HUES64 (cell line): ENCODE measurements at regions not wholly inside any gene's neighbourhood (a gene's known extent, or its start where the extent isn't known, plus 50 kb on each side); places are given as distances from the start of the nearest gene placed in this dataset.

Experiments used
- H3K27ac ChIP-seq: 2 replicates; pipeline ENCODE4 v1.7.0; 2013; ENCODE audit warnings: low read depth, low read length, inconsistent platforms
- H3K27me3 ChIP-seq: 2 replicates; pipeline ENCODE4 v1.6.1; 2013; ENCODE audit warnings: mild to moderate bottlenecking, low read length; ENCODE audit not compliant: insufficient read depth
- H3K36me3 ChIP-seq: 2 replicates; pipeline ENCODE4 v1.6.1; 2013; ENCODE audit warnings: mild to moderate bottlenecking, low read length; ENCODE audit not compliant: insufficient read depth
- H3K4me1 ChIP-seq: 2 replicates; pipeline ENCODE4 v1.6.1; 2013; ENCODE audit warnings: mild to moderate bottlenecking, low read length, moderate library complexity; ENCODE audit not compliant: insufficient read depth
- H3K4me3 ChIP-seq: 2 replicates; pipeline ENCODE4 v1.5.1; 2013; ENCODE audit warnings: mild to moderate bottlenecking, low read length, moderate library complexity
- H3K9ac ChIP-seq: 2 replicates; pipeline ENCODE4 v1.6.1; 2013; ENCODE audit warnings: mild to moderate bottlenecking, low read depth, low read length
- H3K9me3 ChIP-seq: 2 replicates; pipeline ENCODE4 v1.6.1; 2013; ENCODE audit warnings: low read depth, low read length; ENCODE audit not compliant: insufficient read depth
- WGBS: fragments of 150-250, 120-280 bp; methylation state at CpG from one replicate; pipeline ENCODE4 v1.1.7; 2013; ENCODE audit warnings: missing lambda C conversion rate; 5-methylcytosine and 5-hydroxymethylcytosine counted together

DNA sequence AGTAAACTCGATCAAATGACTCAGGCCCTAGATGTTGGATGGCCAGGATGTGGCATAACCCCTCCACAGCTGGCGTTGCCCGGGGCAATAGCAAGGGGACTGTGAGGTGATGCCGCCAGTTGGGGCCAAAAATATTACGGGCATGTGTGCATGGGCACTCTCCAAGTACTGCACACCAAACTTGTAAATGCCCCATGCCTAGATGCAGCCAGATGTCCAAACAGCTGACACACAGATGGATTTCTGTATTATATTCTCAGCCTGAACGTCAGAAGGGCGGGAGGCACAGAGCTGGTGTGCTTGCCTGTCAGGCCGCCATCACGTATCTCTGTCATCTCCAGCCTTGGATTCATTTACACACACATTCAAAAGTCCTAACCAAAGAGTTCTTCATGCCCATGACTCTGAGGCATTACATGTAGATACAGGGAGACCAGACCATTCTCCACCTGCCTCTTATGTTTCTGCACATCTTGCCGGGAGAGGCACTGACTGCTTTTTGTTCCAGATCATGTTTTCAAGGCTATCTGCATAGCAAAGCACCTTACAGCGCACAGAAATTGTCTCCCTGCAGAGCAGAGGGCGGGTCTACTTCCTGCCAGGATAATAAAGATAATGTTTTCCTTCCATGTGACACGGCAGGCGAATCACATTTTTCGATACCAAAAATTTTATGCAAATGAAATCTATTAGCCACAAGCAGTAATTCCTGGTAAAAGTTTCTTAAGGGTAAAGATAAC is 200.9 kb upstream of the ADAMTS16 start:
- 92% methylated on average over 14 of the region's 15 CpGs for WGBS
- Histone ChIP-seq H3K4me1 (peaks cover 6% of the 10 kb centered on the region; the same call in 1 of the 2 replicates), H3K27me3 (no peaks in the 10 kb centered on the region), H3K9ac (no peak overlapping the region), H3K9me3 (no peaks in the 10 kb centered on the region), H3K27ac (no peak overlapping the region), H3K4me3 (no peak overlapping the region), H3K36me3 (no peaks in the 10 kb centered on the region)

DNA sequence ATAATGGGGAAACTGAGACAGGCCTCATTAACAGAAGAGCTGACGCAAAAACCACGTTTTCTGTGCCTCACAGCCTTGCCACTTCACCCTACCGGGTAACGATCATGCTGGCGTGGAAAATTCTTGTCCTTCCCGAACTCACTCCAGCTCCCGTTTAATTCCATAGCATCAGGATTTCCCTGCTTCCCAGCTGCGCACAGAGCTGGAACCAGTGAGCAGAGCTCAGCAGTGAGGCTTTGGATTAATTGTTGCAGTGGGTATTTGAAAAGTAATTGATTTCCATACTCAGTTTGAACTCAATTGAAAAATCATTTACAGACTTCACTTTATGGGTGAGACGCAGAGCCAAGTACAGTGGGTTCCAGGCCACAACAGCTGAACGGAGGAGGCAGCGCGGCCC is 199.0 kb upstream of the ADAMTS16 start:
- Histone ChIP-seq H3K27me3 (no peaks in the 10 kb centered on the region), H3K9ac (no peak overlapping the region)
- 84% methylated on average over 9 of the region's 12 CpGs for WGBS

DNA sequence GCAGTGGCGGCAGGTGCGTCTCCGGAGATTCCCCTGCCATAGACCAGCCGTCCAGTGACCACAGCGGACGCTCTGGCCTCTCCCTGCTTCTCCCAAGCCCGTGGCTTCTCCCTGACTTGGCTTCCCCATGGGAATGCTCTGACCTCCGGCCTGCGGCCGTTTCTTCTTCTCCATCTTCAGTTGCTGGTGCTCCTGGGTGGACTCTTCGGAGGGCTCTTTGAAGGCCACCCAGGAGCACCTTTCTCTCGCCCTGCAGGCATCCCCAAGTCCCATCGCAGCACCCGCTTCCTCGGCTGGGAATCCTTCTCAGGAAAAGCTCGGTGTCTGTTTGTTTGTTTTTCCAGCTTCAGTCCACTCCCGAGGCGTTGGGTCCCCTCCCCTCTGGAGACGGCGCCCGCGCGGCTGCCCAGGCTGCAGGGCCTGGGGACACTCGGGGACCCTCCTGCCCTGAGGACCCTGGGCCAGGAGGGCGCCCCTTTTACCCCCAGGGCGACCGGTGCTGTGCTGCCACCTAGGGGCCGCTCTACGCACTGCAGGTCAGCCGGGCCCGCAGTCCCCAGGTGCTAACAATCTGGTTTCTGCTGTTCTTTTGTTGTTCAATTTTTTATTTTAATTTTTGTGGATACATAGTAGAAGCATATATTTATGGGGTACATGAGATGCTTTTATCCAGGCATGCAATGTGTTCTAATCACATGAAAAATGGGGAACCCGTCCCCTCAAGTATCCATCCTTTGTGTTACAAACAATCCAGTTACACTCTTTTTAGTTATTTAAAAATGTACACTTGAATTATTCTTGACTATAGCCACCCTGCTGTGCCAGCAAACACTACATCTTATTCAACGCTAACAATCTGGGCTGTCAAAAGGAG is 197.9 kb upstream of the ADAMTS16 start:
- H3K4me1 ChIP-seq = peaks cover 6% of the 10 kb centered on the region; the same call in 1 of the 2 replicates
- WGBS = 60% methylated on average over 33 of the region's 33 CpGs
- H3K4me3 ChIP-seq = no peak overlapping the region
- H3K27ac ChIP-seq = no peak overlapping the region
- H3K9me3 ChIP-seq = no peaks in the 10 kb centered on the region
- no peak overlapping the region for H3K9ac ChIP-seq
- H3K36me3 ChIP-seq = no peaks in the 10 kb centered on the region
- H3K27me3 ChIP-seq = no peaks in the 10 kb centered on the region

More for the DNA sequence above, 199.0 kb upstream of the ADAMTS16 start:
- no peak overlapping the region for H3K4me3 ChIP-seq
- H3K4me1 ChIP-seq = peaks cover 6% of the 10 kb centered on the region; the same call in 1 of the 2 replicates
- H3K9me3 ChIP-seq = no peaks in the 10 kb centered on the region
- H3K36me3 ChIP-seq = no peaks in the 10 kb centered on the region
- no peak overlapping the region for H3K27ac ChIP-seq

DNA sequence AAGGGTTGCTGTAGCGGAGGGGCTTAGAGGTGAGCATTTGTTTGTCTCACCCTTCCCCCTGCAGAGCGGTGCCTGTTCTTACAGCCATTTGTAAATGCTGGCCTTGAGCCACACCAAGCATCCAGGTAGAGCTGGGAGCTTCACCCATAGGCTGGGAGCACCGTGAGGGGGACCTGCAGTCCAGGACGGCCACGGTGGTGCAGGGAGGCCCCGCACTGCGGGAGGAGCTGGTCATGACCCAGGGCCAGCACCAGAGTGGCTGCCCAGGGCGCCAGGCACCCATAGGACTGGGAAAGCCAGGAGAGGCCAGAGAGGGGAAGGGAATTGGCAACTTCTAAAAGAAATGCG is 197.3 kb upstream of the ADAMTS16 start:
- Histone ChIP-seq H3K9ac (no peak overlapping the region), H3K4me3 (no peak overlapping the region), H3K27ac (no peak overlapping the region), H3K36me3 (no peaks in the 10 kb centered on the region), H3K4me1 (peaks cover 6% of the 10 kb centered on the region; the same call in 1 of the 2 replicates), H3K27me3 (no peaks in the 10 kb centered on the region), H3K9me3 (no peaks in the 10 kb centered on the region)
- 87% methylated on average over 9 of the region's 9 CpGs for WGBS

DNA sequence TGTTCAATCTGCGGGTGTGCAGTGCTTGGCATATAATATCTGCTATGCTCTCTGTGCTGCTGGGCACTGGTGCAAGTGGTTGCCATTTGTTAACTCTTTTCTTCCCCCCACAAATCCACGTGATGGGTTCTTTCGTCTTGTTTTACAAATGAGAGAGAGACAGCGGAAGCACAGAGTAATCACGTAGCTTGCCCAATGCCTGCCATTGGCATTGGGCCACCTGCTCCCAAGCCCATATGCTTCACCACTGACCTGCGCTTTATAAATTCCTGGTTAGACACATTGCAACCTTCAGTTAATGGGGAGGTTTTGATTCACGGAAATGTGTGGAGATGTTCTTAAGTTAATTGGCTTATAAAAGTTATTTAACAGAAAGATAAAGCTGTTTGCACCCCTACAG is 194.8 kb upstream of the ADAMTS16 start:
- Histone ChIP-seq H3K27me3 (no peaks in the 10 kb centered on the region), H3K4me3 (no peak overlapping the region), H3K9ac (no peak overlapping the region), H3K27ac (no peak overlapping the region), H3K9me3 (no peaks in the 10 kb centered on the region), H3K36me3 (no peaks in the 10 kb centered on the region), H3K4me1 (peaks cover 6% of the 10 kb centered on the region; the same call in 1 of the 2 replicates)
- WGBS = 93% methylated on average over 7 of the region's 7 CpGs

DNA sequence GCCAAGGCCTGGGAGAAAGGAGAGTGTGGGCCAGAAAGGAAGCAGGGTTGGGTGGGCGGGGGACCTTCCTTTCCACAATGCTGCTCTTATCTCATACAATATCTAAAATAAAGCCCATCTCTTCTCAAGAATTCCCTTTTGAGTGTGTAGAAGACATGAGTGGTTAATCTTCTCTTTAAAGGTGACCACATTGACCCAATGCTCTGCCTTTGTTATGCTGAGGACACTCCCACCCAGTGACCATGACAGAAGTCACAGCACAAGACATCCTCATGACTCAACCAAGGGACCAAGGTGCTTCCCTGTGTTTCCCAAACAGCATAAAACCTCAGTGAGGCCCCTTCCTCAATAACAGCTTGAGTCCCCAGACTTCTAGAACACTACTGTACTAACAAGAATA is 193.0 kb upstream of the ADAMTS16 start:
- Histone ChIP-seq H3K4me1 (peaks cover 6% of the 10 kb centered on the region; the same call in 1 of the 2 replicates), H3K9me3 (no peaks in the 10 kb centered on the region), H3K9ac (no peak overlapping the region), H3K4me3 (no peak overlapping the region), H3K27me3 (no peaks in the 10 kb centered on the region), H3K27ac (no peak overlapping the region), H3K36me3 (no peaks in the 10 kb centered on the region)
- WGBS = no CpG with 5 or more reads among the region's 1 CpG

DNA sequence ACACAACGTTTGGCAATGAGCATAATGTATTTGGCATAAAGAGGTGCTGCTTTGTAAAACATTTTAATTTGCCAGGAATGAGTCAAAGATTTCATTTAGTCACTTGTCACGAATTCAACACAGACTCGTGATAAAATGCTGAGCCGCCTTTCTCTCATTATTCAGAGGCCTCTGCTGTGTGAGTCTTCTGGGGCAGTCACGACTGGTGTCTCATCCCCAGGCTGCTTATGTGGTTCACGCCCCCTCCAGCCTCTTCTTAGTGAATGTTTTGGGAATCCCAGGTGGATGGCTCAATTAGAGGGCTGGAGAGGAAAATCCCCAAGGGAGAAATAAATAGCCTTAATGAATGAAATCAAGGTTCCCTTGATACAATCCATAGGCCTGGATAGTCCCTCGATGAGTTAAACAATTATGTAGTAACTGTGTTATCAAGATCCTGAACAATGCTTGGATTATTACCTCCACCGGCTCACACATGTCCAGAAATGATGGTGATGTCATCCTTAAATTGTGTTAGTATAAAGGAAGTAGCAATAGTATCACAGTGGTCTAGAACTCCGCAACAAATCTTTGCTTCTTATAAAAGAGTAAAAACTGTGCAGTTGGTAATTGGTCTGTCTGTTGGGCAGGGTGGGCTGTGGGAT is 192.1 kb upstream of the ADAMTS16 start:
- no peaks in the 10 kb centered on the region for H3K36me3 ChIP-seq
- H3K9me3 ChIP-seq = no peaks in the 10 kb centered on the region
- H3K27ac ChIP-seq = no peak overlapping the region
- H3K9ac ChIP-seq = no peak overlapping the region
- H3K27me3 ChIP-seq = no peaks in the 10 kb centered on the region
- no peaks in the 10 kb centered on the region for H3K4me1 ChIP-seq
- 94% methylated on average over 9 of the region's 9 CpGs for WGBS
- H3K4me3 ChIP-seq = no peak overlapping the region

DNA sequence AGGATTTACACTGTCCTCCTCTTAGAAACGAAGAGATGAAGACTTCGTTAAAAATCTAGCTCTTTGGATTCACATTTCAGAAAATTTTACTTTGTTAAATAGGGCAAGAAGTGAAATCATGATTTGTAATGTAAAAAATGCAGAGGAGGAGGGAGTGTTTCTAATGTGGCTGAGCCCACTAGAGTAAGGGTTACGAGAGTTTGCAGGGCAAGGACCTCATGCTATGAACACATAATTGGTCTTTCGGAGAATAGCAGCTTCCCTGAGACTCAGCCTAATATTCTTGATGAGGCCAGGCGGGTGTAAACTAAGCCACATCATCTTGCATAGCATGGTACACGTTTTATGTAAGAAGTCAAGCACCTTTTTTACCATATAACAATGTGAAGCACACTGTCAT is 191.0 kb upstream of the ADAMTS16 start:
- no peaks in the 10 kb centered on the region for H3K36me3 ChIP-seq
- 78% methylated on average over 6 of the region's 6 CpGs for WGBS
- H3K27me3 ChIP-seq = no peaks in the 10 kb centered on the region

DNA sequence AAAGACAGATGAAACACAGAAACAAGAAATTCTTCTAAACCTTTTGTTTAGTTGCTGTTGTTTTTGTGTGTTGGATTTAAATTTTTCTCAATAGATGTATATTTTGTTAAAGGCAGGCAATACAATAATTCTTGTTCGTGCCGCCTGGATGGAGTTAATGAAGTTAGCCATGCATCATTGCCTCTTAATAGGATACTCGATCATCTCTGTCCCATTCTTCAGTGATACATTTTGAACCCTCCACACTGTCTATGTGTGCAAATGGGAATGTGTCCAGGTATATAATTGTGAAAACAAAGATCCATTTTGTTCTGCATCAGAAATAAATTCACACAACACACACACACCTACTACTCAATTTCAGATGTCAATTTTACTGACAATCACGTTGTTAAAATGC is 186.6 kb upstream of the ADAMTS16 start:
- H3K9ac ChIP-seq = no peak overlapping the region
- no peaks in the 10 kb centered on the region for H3K9me3 ChIP-seq
- no peak overlapping the region for H3K27ac ChIP-seq
- H3K27me3 ChIP-seq = no peaks in the 10 kb centered on the region
- WGBS = 93% methylated on average over 4 of the region's 4 CpGs
- H3K4me3 ChIP-seq = no peak overlapping the region
- H3K36me3 ChIP-seq = no peaks in the 10 kb centered on the region
- no peaks in the 10 kb centered on the region for H3K4me1 ChIP-seq

More for the DNA sequence above, 191.0 kb upstream of the ADAMTS16 start:
- H3K4me1 ChIP-seq = no peaks in the 10 kb centered on the region
- no peak overlapping the region for H3K27ac ChIP-seq
- no peak overlapping the region for H3K4me3 ChIP-seq
- no peak overlapping the region for H3K9ac ChIP-seq
- no peaks in the 10 kb centered on the region for H3K9me3 ChIP-seq

DNA sequence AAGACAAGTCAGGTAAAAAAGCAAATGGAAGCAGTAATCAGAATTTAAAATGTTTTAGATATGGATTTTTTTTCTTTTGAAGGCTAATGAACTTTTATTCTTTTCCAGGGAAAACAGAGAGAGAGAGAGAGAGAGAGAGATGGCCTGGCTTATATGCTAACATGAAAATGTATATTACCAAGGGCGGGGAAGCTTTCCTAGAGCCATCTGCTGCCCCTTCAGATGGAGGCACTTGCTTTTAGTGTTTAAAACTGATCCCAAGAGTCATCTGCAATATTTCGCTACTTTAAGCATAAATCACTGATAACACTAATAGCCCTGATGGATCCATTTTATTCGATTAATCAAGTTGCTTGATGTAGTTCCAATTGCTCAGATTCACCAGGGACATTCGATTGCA is 186.1 kb upstream of the ADAMTS16 start:
- Histone ChIP-seq H3K27me3 (no peaks in the 10 kb centered on the region), H3K36me3 (no peaks in the 10 kb centered on the region), H3K9ac (no peak overlapping the region), H3K4me3 (no peak overlapping the region), H3K9me3 (no peaks in the 10 kb centered on the region), H3K27ac (no peak overlapping the region), H3K4me1 (no peaks in the 10 kb centered on the region)
- WGBS = 93% methylated on average over 4 of the region's 4 CpGs

DNA sequence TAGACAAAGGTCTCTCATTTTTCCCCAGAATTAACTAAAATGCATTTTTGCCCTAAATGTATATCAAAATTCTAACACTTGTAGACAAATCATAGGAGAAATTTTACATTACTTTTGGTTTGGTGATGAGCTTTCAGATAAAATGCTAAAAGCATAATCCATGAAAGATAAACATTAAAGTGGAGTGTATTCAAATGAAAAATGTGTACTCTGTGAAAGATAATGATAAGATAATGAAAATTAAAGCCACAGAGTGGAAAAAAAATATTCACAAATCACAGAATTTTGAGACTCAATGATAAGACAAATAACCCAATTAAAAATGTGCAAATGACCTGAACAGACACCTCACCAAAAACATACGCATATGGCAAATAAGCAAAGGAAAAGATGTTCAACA is 176.9 kb upstream of the ADAMTS16 start:
- H3K9ac ChIP-seq = no peak overlapping the region
- no peaks in the 10 kb centered on the region for H3K27me3 ChIP-seq
- WGBS = 86% methylated on average over 1 of the region's 1 CpG
- H3K36me3 ChIP-seq = no peaks in the 10 kb centered on the region
- no peaks in the 10 kb centered on the region for H3K9me3 ChIP-seq
- no peak overlapping the region for H3K27ac ChIP-seq
- no peak overlapping the region for H3K4me3 ChIP-seq
- H3K4me1 ChIP-seq = no peaks in the 10 kb centered on the region
